ENCODE measurements at regions not wholly inside any gene's neighbourhood (a gene's known extent, or its start where the extent isn't known, plus 50 kb on each side); places are given as distances from the start of the nearest gene placed in this dataset. TPM values are rescaled to one million over a fixed set of nuclear protein-coding genes. Genes with fewer than 3 reads are reported as not detected.

DNA sequence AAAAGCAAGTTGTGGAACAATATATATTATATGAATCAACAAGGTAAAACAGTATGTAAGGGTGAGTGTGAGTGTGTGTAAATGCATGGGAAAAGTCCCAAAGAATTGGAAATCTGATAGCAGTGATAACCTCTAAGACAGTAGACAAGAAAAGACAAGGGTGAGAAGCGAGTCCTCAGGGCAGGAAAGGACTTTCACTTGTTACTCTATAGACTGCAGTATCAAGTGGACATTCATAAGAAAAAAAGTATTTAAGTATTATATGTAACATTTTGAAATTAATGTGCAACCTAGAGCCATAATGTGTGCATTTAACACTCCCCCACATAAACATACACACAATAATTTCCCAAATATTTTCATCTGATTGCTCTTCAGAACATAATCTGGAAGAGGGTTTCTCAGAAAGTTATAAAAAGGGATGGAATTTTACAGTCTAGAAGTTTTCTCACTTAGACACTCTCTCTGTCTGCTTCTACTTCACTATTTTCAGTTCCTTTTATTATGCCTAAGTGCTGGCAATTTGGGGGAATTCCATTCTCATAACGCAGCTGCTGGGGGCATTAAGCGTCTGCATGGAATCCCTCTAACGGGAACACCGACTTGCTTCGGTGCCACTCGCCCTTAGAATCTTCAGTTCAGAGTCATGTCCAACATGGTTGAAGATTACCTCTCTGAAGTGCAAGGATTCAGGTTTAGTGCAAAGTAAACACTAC is 50.0 kb upstream of the CDIN1 start:
- Histone ChIP-seq H3K4me1 (ENCODE audit: control insufficient read depth in 1 of 2, insufficient read depth in 2 of 2, low read length in 2 of 2) (no peaks in the 10 kb centered on the region), H3K4me2 (ENCODE audit: low read length) (no peak overlapping the region), H4K20me1 (ENCODE audit: insufficient read depth) (no peaks in the 10 kb centered on the region), H2AFZ (ENCODE audit: low read depth, low read length, poor library complexity, severe bottlenecking) (no peak overlapping the region), H3K36me3 (ENCODE audit: control insufficient read depth in 1 of 2, insufficient read depth in 2 of 2, low read length in 2 of 2) (no peaks in the 10 kb centered on the region), H3K9ac (ENCODE audit: low read length) (no peak overlapping the region), H3K79me2 (ENCODE audit: insufficient read depth, low read length) (no peaks in the 10 kb centered on the region), H3K4me3 (replicated peaks in 1 of 2; ENCODE audit: low read depth in 1 of 2, low read length in 2 of 2) (no peak overlapping the region), H3K9me2 (ENCODE audit: insufficient read depth) (no peaks in the 10 kb centered on the region), H3K27me3 (ENCODE audit: insufficient read depth, low read length) (no peaks in the 10 kb centered on the region), H3K27ac (ENCODE audit: low read depth, low read length) (no peak overlapping the region), H3K9me3 (ENCODE audit: control insufficient read depth in 1 of 2, insufficient read depth in 1 of 2, low read depth in 1 of 2, low read length in 2 of 2) (no peaks in the 10 kb centered on the region)
- TF ChIP-seq RAD21 (IDR thresholded peaks at IDR 0.05; ENCODE audit: low read depth) (no peak), EGR1 (IDR thresholded peaks at IDR 0.05; ENCODE audit: low read depth) (no peak), POLR2A (IDR thresholded peaks at IDR 0.05; ENCODE audit: borderline replicate concordance, extremely low read depth, insufficient read depth, insufficient read length) (no peak), EZH2 (IDR thresholded peaks at IDR 0.05) (no peak), CEBPB (IDR thresholded peaks at IDR 0.05; ENCODE audit: low read depth) (no peak), POLR2AphosphoS5 (IDR thresholded peaks at IDR 0.05; ENCODE audit: low read depth, low read length) (no peak), JUND (IDR thresholded peaks at IDR 0.05) (no peak), TCF7L2 (IDR thresholded peaks at IDR 0.05; ENCODE audit: borderline replicate concordance, extremely low read depth, insufficient read depth, insufficient read length) (no peak), ELF1 (IDR thresholded peaks at IDR 0.05; ENCODE audit: borderline replicate concordance, low read depth) (no peak)
- TF ChIP-seq, protein P1, sequence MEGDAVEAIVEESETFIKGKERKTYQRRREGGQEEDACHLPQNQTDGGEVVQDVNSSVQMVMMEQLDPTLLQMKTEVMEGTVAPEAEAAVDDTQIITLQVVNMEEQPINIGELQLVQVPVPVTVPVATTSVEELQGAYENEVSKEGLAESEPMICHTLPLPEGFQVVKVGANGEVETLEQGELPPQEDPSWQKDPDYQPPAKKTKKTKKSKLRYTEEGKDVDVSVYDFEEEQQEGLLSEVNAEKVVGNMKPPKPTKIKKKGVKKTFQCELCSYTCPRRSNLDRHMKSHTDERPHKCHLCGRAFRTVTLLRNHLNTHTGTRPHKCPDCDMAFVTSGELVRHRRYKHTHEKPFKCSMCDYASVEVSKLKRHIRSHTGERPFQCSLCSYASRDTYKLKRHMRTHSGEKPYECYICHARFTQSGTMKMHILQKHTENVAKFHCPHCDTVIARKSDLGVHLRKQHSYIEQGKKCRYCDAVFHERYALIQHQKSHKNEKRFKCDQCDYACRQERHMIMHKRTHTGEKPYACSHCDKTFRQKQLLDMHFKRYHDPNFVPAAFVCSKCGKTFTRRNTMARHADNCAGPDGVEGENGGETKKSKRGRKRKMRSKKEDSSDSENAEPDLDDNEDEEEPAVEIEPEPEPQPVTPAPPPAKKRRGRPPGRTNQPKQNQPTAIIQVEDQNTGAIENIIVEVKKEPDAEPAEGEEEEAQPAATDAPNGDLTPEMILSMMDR (IDR thresholded peaks at IDR 0.05 in 2 of 3, conservative IDR thresholded peaks at IDR 0.05 in 1 of 3; ENCODE audit: borderline replicate concordance in 1 of 3, insufficient read depth in 1 of 3, low read depth in 2 of 3, low read length in 2 of 3): no peak
- TF ChIP-seq, protein P2, sequence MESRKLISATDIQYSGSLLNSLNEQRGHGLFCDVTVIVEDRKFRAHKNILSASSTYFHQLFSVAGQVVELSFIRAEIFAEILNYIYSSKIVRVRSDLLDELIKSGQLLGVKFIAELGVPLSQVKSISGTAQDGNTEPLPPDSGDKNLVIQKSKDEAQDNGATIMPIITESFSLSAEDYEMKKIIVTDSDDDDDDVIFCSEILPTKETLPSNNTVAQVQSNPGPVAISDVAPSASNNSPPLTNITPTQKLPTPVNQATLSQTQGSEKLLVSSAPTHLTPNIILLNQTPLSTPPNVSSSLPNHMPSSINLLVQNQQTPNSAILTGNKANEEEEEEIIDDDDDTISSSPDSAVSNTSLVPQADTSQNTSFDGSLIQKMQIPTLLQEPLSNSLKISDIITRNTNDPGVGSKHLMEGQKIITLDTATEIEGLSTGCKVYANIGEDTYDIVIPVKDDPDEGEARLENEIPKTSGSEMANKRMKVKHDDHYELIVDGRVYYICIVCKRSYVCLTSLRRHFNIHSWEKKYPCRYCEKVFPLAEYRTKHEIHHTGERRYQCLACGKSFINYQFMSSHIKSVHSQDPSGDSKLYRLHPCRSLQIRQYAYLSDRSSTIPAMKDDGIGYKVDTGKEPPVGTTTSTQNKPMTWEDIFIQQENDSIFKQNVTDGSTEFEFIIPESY (IDR thresholded peaks at IDR 0.05; ENCODE audit: extremely low read depth, insufficient replicate concordance, low read length): no peak
- TF ChIP-seq, protein P3, sequence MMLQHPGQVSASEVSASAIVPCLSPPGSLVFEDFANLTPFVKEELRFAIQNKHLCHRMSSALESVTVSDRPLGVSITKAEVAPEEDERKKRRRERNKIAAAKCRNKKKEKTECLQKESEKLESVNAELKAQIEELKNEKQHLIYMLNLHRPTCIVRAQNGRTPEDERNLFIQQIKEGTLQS (IDR thresholded peaks at IDR 0.05): no peak
- ChIA-PET POLR2A (no interaction called here), CTCF (no interaction called here), RAD21 (ENCODE audit: low non-redundant PET in 1 of 2, low total read pairs in 2 of 2, uncharacterized antibody in 2 of 2, unreplicated experiment in 2 of 2) (no interaction called here)
- DNase-seq (ENCODE audit: low read depth, low spot score) (no peak), ATAC-seq (no peak)
- no TSS peak for BruUV-seq (replicated peaks)
- intact Hi-C loops (cut with micrococcal nuclease): no loop called here

Small RNAs in the stretch of these regions (microRNA-seq; reads per million reads assigned to microRNA genes)
- not detected for gene MIR4510 (ENCODE audit: borderline number of aligned reads)

Measured in HCT116 (cell line).